OCI-LY7 (cell line): ENCODE measurements at regions not wholly inside any gene's neighbourhood (a gene's known extent, or its start where the extent isn't known, plus 50 kb on each side); places are given as distances from the start of the nearest gene placed in this dataset.

Source experiments
- BruUV-seq: library from RNA; stranded (reverse); fragments of 400-500 nt; replicated peaks from 2 replicates; lab custom pipeline; 2021; lab: Mats Ljungman, UMichigan
- CTCF ChIA-PET: fragments of 300-600 bp; sonication (Branson Sonifier 250); formaldehyde crosslinking; loops from one replicate; lab custom pipeline; 2022; ENCODE audit warnings: antibody characterized with exemption; ENCODE audit not compliant: unreplicated experiment; lab: Charles Lee
- POLR2A ChIA-PET: fragments of 300-600 bp; sonication (Branson Sonifier 250); formaldehyde crosslinking; loops from one replicate; lab custom pipeline; 2022; ENCODE audit warnings: antibody characterized with exemption; lab: Charles Lee
- DNase-seq: peaks from one replicate; pipeline ENCODE4 v3.0.0-alpha.2; 2015; ENCODE audit warnings: low spot score
- H2AFZ ChIP-seq: fragments of 200-600 bp; sonication (generic), shearing (Covaris generic); 2 replicates; pipeline ENCODE4 v1.6.1; 2014; ENCODE audit warnings: mild to moderate bottlenecking, antibody characterized with exemption, low read length, moderate library complexity
- H3K27ac ChIP-seq: fragments of 200-600 bp; sonication (generic); 2 replicates; pipeline ENCODE4 v1.5.1; 2014; ENCODE audit warnings: mixed run types, low read depth, mild to moderate bottlenecking, moderate library complexity, low read length, inconsistent platforms; ENCODE audit not compliant: poor library complexity, severe bottlenecking
- H3K36me3 ChIP-seq: fragments of 200-600 bp; sonication (generic); 2 replicates; pipeline ENCODE4 v1.6.1; 2014; ENCODE audit warnings: mild to moderate bottlenecking, antibody characterized with exemption, low read length, moderate library complexity, mixed read lengths; ENCODE audit not compliant: insufficient read depth
- H3K4me1 ChIP-seq: fragments of 200-600 bp; sonication (generic); 2 replicates; pipeline ENCODE4 v1.5.1; 2014; ENCODE audit warnings: mild to moderate bottlenecking, low read length; ENCODE audit not compliant: insufficient read depth, poor library complexity, severe bottlenecking
- H3K4me2 ChIP-seq: fragments of 200-600 bp; sonication (generic); 2 replicates; pipeline ENCODE4 v1.6.1; 2014; ENCODE audit warnings: mild to moderate bottlenecking, low read length
- H3K4me3 ChIP-seq: fragments of 200-600 bp; sonication (generic); 2 replicates; pipeline ENCODE4 v1.5.1; 2014; ENCODE audit warnings: mild to moderate bottlenecking, low read depth, low read length; ENCODE audit not compliant: poor library complexity, severe bottlenecking
- H3K79me2 ChIP-seq: fragments of 200-600 bp; sonication (generic); 2 replicates; pipeline ENCODE4 v1.6.1; 2016; ENCODE audit warnings: low read depth, mild to moderate bottlenecking, low read length, moderate library complexity, mixed read lengths; ENCODE audit not compliant: insufficient read depth
- H3K9me2 ChIP-seq: fragments of 200-600 bp; sonication (generic); 2 replicates; pipeline ENCODE4 v1.6.1; 2016; ENCODE audit warnings: mild to moderate bottlenecking, low read length, mixed read lengths; ENCODE audit not compliant: insufficient read depth
- H3K9me3 ChIP-seq: fragments of 200-600 bp; sonication (generic); 2 replicates; pipeline ENCODE4 v1.6.1; 2014; ENCODE audit warnings: mild to moderate bottlenecking, mixed run types, low read length, mixed read lengths
- H4K20me1 ChIP-seq: fragments of 200-600 bp; sonication (generic); 2 replicates; pipeline ENCODE4 v1.6.1; 2014; ENCODE audit warnings: mild to moderate bottlenecking, antibody characterized with exemption, low read length, moderate library complexity, mixed read lengths; ENCODE audit not compliant: insufficient read depth
- EZH2phosphoT487 ChIP-seq: fragments of 200-600 bp; sonication (generic); IDR thresholded peaks from 2 replicates; pipeline ENCODE4 v1.6.1; 2018; ENCODE audit warnings: low read depth, borderline replicate concordance, mild to moderate bottlenecking, mixed run types, antibody characterized with exemption, low read length, moderate library complexity, mixed read lengths
- intact Hi-C: fragments of 100-400 bp; cut with micrococcal nuclease; formaldehyde crosslinking; loops from one replicate; pipeline ENCODE4 v1.10.0; 2022; ENCODE audit not compliant: unreplicated experiment
- TF ChIP-seq, protein P1 (sequence below): fragments of 200-600 bp; sonication (generic); conservative IDR thresholded peaks from 2 replicates; pipeline ENCODE4 v1.5.1; 2014; ENCODE audit warnings: mild to moderate bottlenecking, antibody characterized with exemption, low read length, moderate library complexity, mixed read lengths

DNA sequence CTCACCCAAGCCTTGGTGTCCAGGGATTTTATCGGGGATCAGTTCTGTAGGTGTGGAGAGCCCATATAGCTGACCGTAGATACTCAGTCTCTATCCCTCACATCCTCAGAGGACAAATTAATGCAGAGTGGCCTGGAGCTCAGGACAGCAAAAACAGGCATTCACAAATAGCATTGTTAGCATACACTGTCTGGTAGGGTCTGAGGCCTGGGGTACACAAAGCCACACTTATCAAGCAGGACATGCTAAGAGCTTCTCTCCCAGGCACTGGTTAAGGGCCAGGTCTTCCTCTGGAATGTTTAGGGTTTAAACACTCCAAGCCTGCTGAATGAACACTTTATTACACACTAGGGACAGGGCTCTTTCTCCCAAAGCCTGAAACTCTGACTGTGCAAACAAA lies 253.2 kb downstream of the NEDD1 start:
- Histone ChIP-seq H3K9me3 (no peaks in the 10 kb centered on the region), H4K20me1 (no peaks in the 10 kb centered on the region), H3K36me3 (no peaks in the 10 kb centered on the region), H3K9me2 (no peaks in the 10 kb centered on the region), H3K27ac (no peak overlapping the region), H2AFZ (no peak overlapping the region), H3K4me1 (no peaks in the 10 kb centered on the region), H3K4me2 (no peak overlapping the region), H3K79me2 (no peaks in the 10 kb centered on the region), H3K4me3 (no peak overlapping the region)
- POLR2A ChIA-PET, result interaction anchor here (0.6 kb wide), 1 partner anchor 169 kb away, joined by 3 read pairs; no protein-coding TSS in a partner anchor
- CTCF ChIA-PET, result no interaction called here
- no peak for DNase-seq
- intact Hi-C loops, result no loop called here
- TF ChIP-seq, protein P1, sequence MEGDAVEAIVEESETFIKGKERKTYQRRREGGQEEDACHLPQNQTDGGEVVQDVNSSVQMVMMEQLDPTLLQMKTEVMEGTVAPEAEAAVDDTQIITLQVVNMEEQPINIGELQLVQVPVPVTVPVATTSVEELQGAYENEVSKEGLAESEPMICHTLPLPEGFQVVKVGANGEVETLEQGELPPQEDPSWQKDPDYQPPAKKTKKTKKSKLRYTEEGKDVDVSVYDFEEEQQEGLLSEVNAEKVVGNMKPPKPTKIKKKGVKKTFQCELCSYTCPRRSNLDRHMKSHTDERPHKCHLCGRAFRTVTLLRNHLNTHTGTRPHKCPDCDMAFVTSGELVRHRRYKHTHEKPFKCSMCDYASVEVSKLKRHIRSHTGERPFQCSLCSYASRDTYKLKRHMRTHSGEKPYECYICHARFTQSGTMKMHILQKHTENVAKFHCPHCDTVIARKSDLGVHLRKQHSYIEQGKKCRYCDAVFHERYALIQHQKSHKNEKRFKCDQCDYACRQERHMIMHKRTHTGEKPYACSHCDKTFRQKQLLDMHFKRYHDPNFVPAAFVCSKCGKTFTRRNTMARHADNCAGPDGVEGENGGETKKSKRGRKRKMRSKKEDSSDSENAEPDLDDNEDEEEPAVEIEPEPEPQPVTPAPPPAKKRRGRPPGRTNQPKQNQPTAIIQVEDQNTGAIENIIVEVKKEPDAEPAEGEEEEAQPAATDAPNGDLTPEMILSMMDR, result no peak
- no peak for TF ChIP-seq EZH2phosphoT487
- BruUV-seq, result no TSS peak

DNA sequence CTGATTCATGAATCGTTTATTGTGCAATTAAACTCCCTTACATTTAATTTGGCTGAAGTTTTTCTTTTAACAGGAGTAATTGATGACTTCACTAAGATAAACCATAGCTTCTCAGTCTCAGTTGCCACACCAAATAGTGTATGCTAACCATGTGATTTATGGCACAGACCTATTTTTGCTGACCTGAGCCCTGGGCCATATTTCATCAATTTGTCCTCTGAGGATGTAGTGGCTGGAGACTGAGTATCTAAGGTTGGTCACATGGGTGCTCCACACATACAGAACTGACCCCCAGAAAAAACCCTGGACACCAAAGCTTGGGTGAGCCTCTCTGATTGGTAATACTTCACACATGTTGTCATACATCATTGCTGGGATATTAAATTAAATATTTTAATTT lies 255.1 kb downstream of the NEDD1 start:
- H3K27ac ChIP-seq, result no peak overlapping the region
- no peaks in the 10 kb centered on the region for H3K4me1 ChIP-seq
- no peak overlapping the region for H2AFZ ChIP-seq
- ChIA-PET POLR2A (interaction anchor here (0.5 to 0.9 kb wide), 3 partner anchors 8 to 172 kb away, joined by 3 to 5 read pairs (median 3); no protein-coding TSS in a partner anchor), CTCF (no interaction called here)
- DNase-seq, result no peak
- H3K4me2 ChIP-seq, result no peak overlapping the region
- no peaks in the 10 kb centered on the region for H3K9me3 ChIP-seq
- BruUV-seq, result no TSS peak
- no peaks in the 10 kb centered on the region for H3K36me3 ChIP-seq
- no peak overlapping the region for H3K4me3 ChIP-seq
- H4K20me1 ChIP-seq, result no peaks in the 10 kb centered on the region
- no peak for TF ChIP-seq EZH2phosphoT487
- TF ChIP-seq, protein P1, result no peak
- intact Hi-C loops, result no loop called here
- no peaks in the 10 kb centered on the region for H3K79me2 ChIP-seq
- no peaks in the 10 kb centered on the region for H3K9me2 ChIP-seq

DNA sequence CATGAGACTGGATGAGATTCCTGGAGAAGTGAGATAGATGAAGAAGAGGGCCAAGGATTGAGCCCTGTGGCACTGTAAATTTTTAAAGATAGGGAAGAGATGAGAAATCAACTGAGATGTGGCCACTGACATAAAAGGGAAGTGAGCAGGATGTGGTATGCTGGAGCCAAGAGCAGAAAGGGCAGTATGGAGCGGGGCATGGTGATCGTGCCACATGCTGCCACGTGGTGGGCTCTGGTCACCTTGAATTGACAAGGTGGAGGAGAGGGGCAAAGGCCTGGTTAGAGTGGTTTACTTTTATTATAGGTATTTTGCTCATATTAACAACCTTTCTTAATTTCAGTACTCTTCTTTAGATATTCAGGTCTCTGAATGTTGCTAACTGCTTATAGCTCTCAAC lies 257.9 kb downstream of the NEDD1 start:
- H4K20me1 ChIP-seq, result no peaks in the 10 kb centered on the region
- POLR2A ChIA-PET, result no interaction called here
- BruUV-seq, result no TSS peak

More for the DNA sequence above, 257.9 kb downstream of the NEDD1 start:
- H3K4me1 ChIP-seq, result no peaks in the 10 kb centered on the region
- H2AFZ ChIP-seq, result no peak overlapping the region
- H3K36me3 ChIP-seq, result no peaks in the 10 kb centered on the region
- H3K4me2 ChIP-seq, result no peak overlapping the region
- no peak overlapping the region for H3K4me3 ChIP-seq
- intact Hi-C loops, result no loop called here
- TF ChIP-seq, protein P1, result no peak
- no peak for TF ChIP-seq EZH2phosphoT487
- CTCF ChIA-PET, result no interaction called here
- H3K79me2 ChIP-seq, result no peaks in the 10 kb centered on the region
- H3K27ac ChIP-seq, result no peak overlapping the region
- no peak for DNase-seq
- no peaks in the 10 kb centered on the region for H3K9me2 ChIP-seq
- H3K9me3 ChIP-seq, result no peaks in the 10 kb centered on the region
